ENCODE measurements at regions not wholly inside any gene's neighbourhood (a gene's known extent, or its start where the extent isn't known, plus 50 kb on each side); places are given as distances from the start of the nearest gene placed in this dataset.

- H3K9me3 ChIP-seq (ENCODE audit: control insufficient read depth in 2 of 2, insufficient read depth in 1 of 2, low read length in 1 of 2), result no peaks in the 10 kb centered on the region
- no peaks in the 10 kb centered on the region for H3K36me3 ChIP-seq (ENCODE audit: control insufficient read depth in 2 of 2, insufficient read depth in 2 of 2, low read length in 1 of 2)
- no peaks in the 10 kb centered on the region for H3K4me1 ChIP-seq (ENCODE audit: control insufficient read depth in 2 of 2, insufficient read depth in 2 of 2, low read length in 2 of 2)
- no peaks in the 10 kb centered on the region for H3K27me3 ChIP-seq (ENCODE audit: control insufficient read depth in 2 of 2, insufficient read depth in 1 of 2, low read length in 1 of 2)
- no peak overlapping the region for H3K4me3 ChIP-seq (ENCODE audit: low read length in 2 of 2)
- no peak overlapping the region for H3K27ac ChIP-seq (ENCODE audit: low read depth in 1 of 2, low read length in 1 of 2)
- 91% methylated on average over 3 of the region's 3 CpGs for WGBS
- no peak for DNase-seq (ENCODE audit: low read depth in 6 of 9, low spot score in 9 of 9)
Observed at GRCh38 chr18:67589325-67589724, 72.8 kb upstream of the DSEL start.

DNA sequence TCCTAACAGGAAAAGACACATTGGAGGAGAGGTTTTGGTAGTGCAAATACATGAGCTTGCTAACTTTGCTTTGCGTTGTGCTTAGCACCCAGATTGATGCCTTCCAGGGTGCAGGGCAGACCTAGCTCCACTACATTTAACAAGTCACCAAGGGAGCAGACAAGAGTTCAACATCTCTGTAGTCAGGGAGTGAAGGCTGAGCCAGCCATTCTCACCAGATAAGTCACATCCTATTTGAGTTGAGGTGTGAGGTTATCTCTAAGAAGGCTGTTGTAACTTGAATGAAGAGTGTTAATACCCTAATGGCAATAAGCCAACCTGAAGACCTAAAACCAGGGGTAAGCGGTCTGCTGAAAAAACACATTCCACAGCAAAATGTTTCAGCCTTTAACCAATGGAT is 69.6 kb upstream of the DSEL start:
- WGBS, result 69% methylated on average over 2 of the region's 2 CpGs

GRCh38 chr18:67583621-67584020 is 67.1 kb upstream of the DSEL start:
- no peak for DNase-seq (ENCODE audit: low read depth in 6 of 9, low spot score in 9 of 9)
- no peak overlapping the region for H3K4me3 ChIP-seq (ENCODE audit: low read length in 2 of 2)
- no peaks in the 10 kb centered on the region for H3K4me1 ChIP-seq (ENCODE audit: control insufficient read depth in 2 of 2, insufficient read depth in 2 of 2, low read length in 2 of 2)
- no peaks in the 10 kb centered on the region for H3K27me3 ChIP-seq (ENCODE audit: control insufficient read depth in 2 of 2, insufficient read depth in 1 of 2, low read length in 1 of 2)
- no peaks in the 10 kb centered on the region for H3K36me3 ChIP-seq (ENCODE audit: control insufficient read depth in 2 of 2, insufficient read depth in 2 of 2, low read length in 1 of 2)
- 71% methylated on average over 1 of the region's 1 CpG for WGBS
- no peaks in the 10 kb centered on the region for H3K9me3 ChIP-seq (ENCODE audit: control insufficient read depth in 2 of 2, insufficient read depth in 1 of 2, low read length in 1 of 2)
- H3K27ac ChIP-seq (ENCODE audit: low read depth in 1 of 2, low read length in 1 of 2), result no peak overlapping the region

More for the DNA sequence above, 69.6 kb upstream of the DSEL start:
- H3K27me3 ChIP-seq (ENCODE audit: control insufficient read depth in 2 of 2, insufficient read depth in 1 of 2, low read length in 1 of 2), result no peaks in the 10 kb centered on the region
- H3K9me3 ChIP-seq (ENCODE audit: control insufficient read depth in 2 of 2, insufficient read depth in 1 of 2, low read length in 1 of 2), result no peaks in the 10 kb centered on the region
- H3K4me3 ChIP-seq (ENCODE audit: low read length in 2 of 2), result no peak overlapping the region
- DNase-seq (ENCODE audit: low read depth in 6 of 9, low spot score in 9 of 9), result no peak
- H3K4me1 ChIP-seq (ENCODE audit: control insufficient read depth in 2 of 2, insufficient read depth in 2 of 2, low read length in 2 of 2), result no peaks in the 10 kb centered on the region
- H3K27ac ChIP-seq (ENCODE audit: low read depth in 1 of 2, low read length in 1 of 2), result no peak overlapping the region
- H3K36me3 ChIP-seq (ENCODE audit: control insufficient read depth in 2 of 2, insufficient read depth in 2 of 2, low read length in 1 of 2), result no peaks in the 10 kb centered on the region

DNA sequence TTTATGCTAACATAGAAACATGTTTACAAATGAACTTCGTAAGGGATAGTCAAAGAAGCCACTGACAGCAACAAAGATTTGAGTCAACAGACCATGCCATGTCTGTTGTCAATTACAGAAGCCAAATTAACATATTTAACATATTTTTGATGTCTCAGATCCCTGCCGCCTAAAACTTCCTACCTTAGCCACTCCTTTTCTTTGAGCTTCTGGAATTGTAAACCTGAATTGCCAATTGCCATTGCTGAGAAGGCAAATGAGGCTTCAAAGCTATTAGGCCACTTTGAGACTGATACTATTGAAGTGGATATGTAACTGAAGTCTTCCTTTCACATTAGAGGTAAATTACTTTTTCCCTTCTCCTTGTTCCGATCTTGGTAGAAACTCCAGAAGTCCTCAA is 66.0 kb upstream of the DSEL start:
- WGBS, result 25% methylated on average over 3 of the region's 3 CpGs
- no peak overlapping the region for H3K4me3 ChIP-seq (ENCODE audit: low read length in 2 of 2)

GRCh38 chr18:67581178-67581577 is 64.7 kb upstream of the DSEL start:
- Histone ChIP-seq H3K27me3 (ENCODE audit: control insufficient read depth in 2 of 2, insufficient read depth in 1 of 2, low read length in 1 of 2) (no peaks in the 10 kb centered on the region), H3K36me3 (ENCODE audit: control insufficient read depth in 2 of 2, insufficient read depth in 2 of 2, low read length in 1 of 2) (no peaks in the 10 kb centered on the region), H3K9me3 (ENCODE audit: control insufficient read depth in 2 of 2, insufficient read depth in 1 of 2, low read length in 1 of 2) (no peaks in the 10 kb centered on the region), H3K4me1 (ENCODE audit: control insufficient read depth in 2 of 2, insufficient read depth in 2 of 2, low read length in 2 of 2) (no peaks in the 10 kb centered on the region), H3K27ac (ENCODE audit: low read depth in 1 of 2, low read length in 1 of 2) (no peak overlapping the region), H3K4me3 (ENCODE audit: low read length in 2 of 2) (no peak overlapping the region)
- 86% methylated on average over 2 of the region's 2 CpGs for WGBS
- no peak for DNase-seq (ENCODE audit: low read depth in 6 of 9, low spot score in 9 of 9)

More for the DNA sequence above, 66.0 kb upstream of the DSEL start:
- no peak overlapping the region for H3K27ac ChIP-seq (ENCODE audit: low read depth in 1 of 2, low read length in 1 of 2)
- no peaks in the 10 kb centered on the region for H3K9me3 ChIP-seq (ENCODE audit: control insufficient read depth in 2 of 2, insufficient read depth in 1 of 2, low read length in 1 of 2)
- DNase-seq (ENCODE audit: low read depth in 6 of 9, low spot score in 9 of 9), result no peak
- H3K36me3 ChIP-seq (ENCODE audit: control insufficient read depth in 2 of 2, insufficient read depth in 2 of 2, low read length in 1 of 2), result no peaks in the 10 kb centered on the region
- no peaks in the 10 kb centered on the region for H3K4me1 ChIP-seq (ENCODE audit: control insufficient read depth in 2 of 2, insufficient read depth in 2 of 2, low read length in 2 of 2)
- no peaks in the 10 kb centered on the region for H3K27me3 ChIP-seq (ENCODE audit: control insufficient read depth in 2 of 2, insufficient read depth in 1 of 2, low read length in 1 of 2)

- Histone ChIP-seq H3K4me1 (ENCODE audit: control insufficient read depth in 2 of 2, insufficient read depth in 2 of 2, low read length in 2 of 2) (no peaks in the 10 kb centered on the region), H3K27ac (ENCODE audit: low read depth in 1 of 2, low read length in 1 of 2) (no peak overlapping the region), H3K27me3 (ENCODE audit: control insufficient read depth in 2 of 2, insufficient read depth in 1 of 2, low read length in 1 of 2) (no peaks in the 10 kb centered on the region), H3K9me3 (ENCODE audit: control insufficient read depth in 2 of 2, insufficient read depth in 1 of 2, low read length in 1 of 2) (no peaks in the 10 kb centered on the region), H3K4me3 (ENCODE audit: low read length in 2 of 2) (no peak overlapping the region), H3K36me3 (ENCODE audit: control insufficient read depth in 2 of 2, insufficient read depth in 2 of 2, low read length in 1 of 2) (no peaks in the 10 kb centered on the region)
- DNase-seq (ENCODE audit: low read depth in 6 of 9, low spot score in 9 of 9), result no peak
Observed at GRCh38 chr18:67577386-67577785, 60.9 kb upstream of the DSEL start.

- Histone ChIP-seq H3K27me3 (ENCODE audit: control insufficient read depth in 2 of 2, insufficient read depth in 1 of 2, low read length in 1 of 2) (no peaks in the 10 kb centered on the region), H3K9me3 (ENCODE audit: control insufficient read depth in 2 of 2, insufficient read depth in 1 of 2, low read length in 1 of 2) (no peaks in the 10 kb centered on the region), H3K4me3 (ENCODE audit: low read length in 2 of 2) (no peak overlapping the region), H3K4me1 (ENCODE audit: control insufficient read depth in 2 of 2, insufficient read depth in 2 of 2, low read length in 2 of 2) (no peaks in the 10 kb centered on the region), H3K27ac (ENCODE audit: low read depth in 1 of 2, low read length in 1 of 2) (no peak overlapping the region), H3K36me3 (ENCODE audit: control insufficient read depth in 2 of 2, insufficient read depth in 2 of 2, low read length in 1 of 2) (no peaks in the 10 kb centered on the region)
- WGBS, result 92% methylated on average over 3 of the region's 3 CpGs
- no peak for DNase-seq (ENCODE audit: low read depth in 6 of 9, low spot score in 9 of 9)
Observed at GRCh38 chr18:67574749-67575148, 58.2 kb upstream of the DSEL start.

DNA sequence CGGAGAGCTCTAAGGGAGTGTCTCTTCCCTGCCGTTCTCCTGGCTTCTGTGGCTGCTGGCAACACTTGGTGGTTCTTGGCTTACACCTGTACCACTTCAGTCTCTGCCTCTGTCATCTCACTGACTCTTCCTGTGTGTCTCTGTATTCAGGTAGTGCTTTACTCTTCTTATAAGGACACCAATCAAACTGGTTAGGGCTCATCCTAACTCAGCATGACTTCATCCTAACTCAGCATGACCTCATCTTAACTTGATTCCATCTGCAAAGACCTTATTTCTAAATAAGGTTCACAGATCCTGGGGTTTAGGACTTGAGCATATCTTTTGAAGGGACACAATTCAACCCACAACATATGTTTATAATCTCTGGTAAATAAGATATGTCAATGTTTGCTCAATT is 51.6 kb upstream of the DSEL start:
- no peak overlapping the region for H3K27ac ChIP-seq (ENCODE audit: low read depth in 1 of 2, low read length in 1 of 2)
- H3K27me3 ChIP-seq (ENCODE audit: control insufficient read depth in 2 of 2, insufficient read depth in 1 of 2, low read length in 1 of 2), result no peaks in the 10 kb centered on the region
- 85% methylated on average over 2 of the region's 2 CpGs for WGBS
- no peaks in the 10 kb centered on the region for H3K4me1 ChIP-seq (ENCODE audit: control insufficient read depth in 2 of 2, insufficient read depth in 2 of 2, low read length in 2 of 2)
- no peaks in the 10 kb centered on the region for H3K36me3 ChIP-seq (ENCODE audit: control insufficient read depth in 2 of 2, insufficient read depth in 2 of 2, low read length in 1 of 2)
- no peak overlapping the region for H3K4me3 ChIP-seq (ENCODE audit: low read length in 2 of 2)
- no peaks in the 10 kb centered on the region for H3K9me3 ChIP-seq (ENCODE audit: control insufficient read depth in 2 of 2, insufficient read depth in 1 of 2, low read length in 1 of 2)
- no peak for DNase-seq (ENCODE audit: low read depth in 6 of 9, low spot score in 9 of 9)
